ENCODE measurements at regions not wholly inside any gene's neighbourhood (a gene's known extent, or its start where the extent isn't known, plus 50 kb on each side); places are given as distances from the start of the nearest gene placed in this dataset.
"Not testable (repeated sequence)": the region's sequence is repeated elsewhere in the genome, so short reads cannot be mapped to it uniquely, and the experiment has no call there.

GRCh38 chr13:62407871-62408270, 992.2 kb upstream of the PCDH20 start:
- POLR2A ChIA-PET = no interaction called here

GRCh38 chr13:62388515-62388914, 972.9 kb upstream of the PCDH20 start:
- TF ChIP-seq CTCF (IDR thresholded peaks at IDR 0.05; ENCODE audit: insufficient read depth, low read length, missing control alignments) = no peak
- CTCF ChIA-PET = no interaction called here
- no peak for DNase-seq (ENCODE audit: low read depth, low spot score)
- POLR2A ChIA-PET = no interaction called here
- H3K4me3 ChIP-seq (ENCODE audit: low read depth, low read length) = no peak overlapping the region

More at GRCh38 chr13:62407871-62408270, 992.2 kb upstream of the PCDH20 start:
- H3K4me3 ChIP-seq (ENCODE audit: low read depth, low read length) = no peak overlapping the region
- TF ChIP-seq CTCF (IDR thresholded peaks at IDR 0.05; ENCODE audit: insufficient read depth, low read length, missing control alignments) = no peak
- CTCF ChIA-PET = no interaction called here
- DNase-seq (ENCODE audit: low read depth, low spot score) = no peak

GRCh38 chr13:62387647-62388046, 972.0 kb upstream of the PCDH20 start:
- ChIA-PET POLR2A (no interaction called here), CTCF (no interaction called here)
- no peak for DNase-seq (ENCODE audit: low read depth, low spot score)

GRCh38 chr13:62379241-62379640, 963.6 kb upstream of the PCDH20 start:
- DNase-seq (ENCODE audit: low read depth, low spot score); H3K4me3 ChIP-seq (ENCODE audit: low read depth, low read length); POLR2A ChIA-PET; CTCF ChIA-PET: not testable (repeated sequence)

More at GRCh38 chr13:62387647-62388046, 972.0 kb upstream of the PCDH20 start:
- no peak for TF ChIP-seq CTCF (IDR thresholded peaks at IDR 0.05; ENCODE audit: insufficient read depth, low read length, missing control alignments)
- no peak overlapping the region for H3K4me3 ChIP-seq (ENCODE audit: low read depth, low read length)

- CTCF ChIA-PET = no interaction called here
- POLR2A ChIA-PET = no interaction called here
- no peak overlapping the region for H3K4me3 ChIP-seq (ENCODE audit: low read depth, low read length)
- no peak for DNase-seq (ENCODE audit: low read depth, low spot score)
- TF ChIP-seq CTCF (IDR thresholded peaks at IDR 0.05; ENCODE audit: insufficient read depth, low read length, missing control alignments) = no peak
Measured at GRCh38 chr13:62377838-62378237, 962.2 kb upstream of the PCDH20 start.

- H3K4me3 ChIP-seq (ENCODE audit: low read depth, low read length) = no peak overlapping the region
- no peak for TF ChIP-seq CTCF (IDR thresholded peaks at IDR 0.05; ENCODE audit: insufficient read depth, low read length, missing control alignments)
- no peak for DNase-seq (ENCODE audit: low read depth, low spot score)
- ChIA-PET CTCF (no interaction called here), POLR2A (no interaction called here)
Measured at GRCh38 chr13:62375653-62376052, 960.0 kb upstream of the PCDH20 start.

GRCh38 chr13:62371737-62372136, 956.1 kb upstream of the PCDH20 start:
- CTCF ChIA-PET = no interaction called here
- TF ChIP-seq CTCF (IDR thresholded peaks at IDR 0.05; ENCODE audit: insufficient read depth, low read length, missing control alignments) = no peak

GRCh38 chr13:62367971-62368370, 952.3 kb upstream of the PCDH20 start:
- CTCF ChIA-PET; POLR2A ChIA-PET; DNase-seq (ENCODE audit: low read depth, low spot score); H3K4me3 ChIP-seq (ENCODE audit: low read depth, low read length): not testable (repeated sequence)

More at GRCh38 chr13:62371737-62372136, 956.1 kb upstream of the PCDH20 start:
- H3K4me3 ChIP-seq (ENCODE audit: low read depth, low read length) = no peak overlapping the region
- POLR2A ChIA-PET = no interaction called here
- no peak for DNase-seq (ENCODE audit: low read depth, low spot score)
